ENCODE measurements at regions not wholly inside any gene's neighbourhood (a gene's known extent, or its start where the extent isn't known, plus 50 kb on each side); places are given as distances from the start of the nearest gene placed in this dataset.
"Not testable (repeated sequence)": the region's sequence is repeated elsewhere in the genome, so short reads cannot be mapped to it uniquely, and the experiment has no call there.

DNA sequence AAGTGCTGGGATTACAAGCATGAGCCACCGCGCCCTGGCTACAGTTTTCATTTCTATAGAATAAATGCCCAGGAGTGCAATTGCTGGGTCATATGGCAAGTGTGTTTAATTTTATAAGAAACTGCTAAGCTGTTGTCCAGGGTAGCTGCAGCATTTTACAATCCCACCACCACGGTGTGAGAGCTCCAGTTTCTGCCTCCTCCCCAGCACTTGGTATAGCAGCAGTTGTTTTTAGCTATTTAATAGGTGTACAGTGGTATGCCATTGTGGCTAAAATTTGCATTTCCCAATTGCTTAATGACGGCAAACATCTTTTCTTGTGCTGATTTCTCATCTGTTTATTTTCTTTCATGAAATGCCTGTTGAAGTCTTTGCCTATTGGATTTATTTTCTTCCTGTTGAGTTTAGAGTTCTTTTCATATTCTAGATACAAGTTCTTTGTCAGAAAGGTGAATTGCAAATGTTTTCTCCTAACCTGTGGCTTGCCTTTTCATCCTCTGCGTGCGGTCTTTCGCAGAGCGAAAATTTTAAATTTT, 100.3 kb downstream of the NDFIP1 start:
- Mint-ChIP-seq H3K27ac (ENCODE audit: unreplicated experiment) (no peak overlapping the region), H3K9me3 (ENCODE audit: low read depth, unreplicated experiment) (no peaks in the 10 kb centered on the region), H3K36me3 (ENCODE audit: insufficient read depth, unreplicated experiment) (no peaks in the 10 kb centered on the region), H3K4me1 (ENCODE audit: low read depth, unreplicated experiment) (peaks cover 6% of the 10 kb centered on the region), H3K27me3 (ENCODE audit: unreplicated experiment) (peaks cover 27% of the 10 kb centered on the region), H3K4me3 (ENCODE audit: low read depth, unreplicated experiment) (no peak overlapping the region)
- BruUV-seq (replicated peaks), result no TSS peak
- TF ChIP-seq, protein P1, sequence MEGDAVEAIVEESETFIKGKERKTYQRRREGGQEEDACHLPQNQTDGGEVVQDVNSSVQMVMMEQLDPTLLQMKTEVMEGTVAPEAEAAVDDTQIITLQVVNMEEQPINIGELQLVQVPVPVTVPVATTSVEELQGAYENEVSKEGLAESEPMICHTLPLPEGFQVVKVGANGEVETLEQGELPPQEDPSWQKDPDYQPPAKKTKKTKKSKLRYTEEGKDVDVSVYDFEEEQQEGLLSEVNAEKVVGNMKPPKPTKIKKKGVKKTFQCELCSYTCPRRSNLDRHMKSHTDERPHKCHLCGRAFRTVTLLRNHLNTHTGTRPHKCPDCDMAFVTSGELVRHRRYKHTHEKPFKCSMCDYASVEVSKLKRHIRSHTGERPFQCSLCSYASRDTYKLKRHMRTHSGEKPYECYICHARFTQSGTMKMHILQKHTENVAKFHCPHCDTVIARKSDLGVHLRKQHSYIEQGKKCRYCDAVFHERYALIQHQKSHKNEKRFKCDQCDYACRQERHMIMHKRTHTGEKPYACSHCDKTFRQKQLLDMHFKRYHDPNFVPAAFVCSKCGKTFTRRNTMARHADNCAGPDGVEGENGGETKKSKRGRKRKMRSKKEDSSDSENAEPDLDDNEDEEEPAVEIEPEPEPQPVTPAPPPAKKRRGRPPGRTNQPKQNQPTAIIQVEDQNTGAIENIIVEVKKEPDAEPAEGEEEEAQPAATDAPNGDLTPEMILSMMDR (IDR thresholded peaks at IDR 0.05; ENCODE audit: unreplicated experiment), result no peak
- DNase-seq, result no peak
- intact Hi-C loops (cut with micrococcal nuclease; ENCODE audit: unreplicated experiment), result no loop called here
- CTCF ChIA-PET, result interaction anchor here (0.6 kb wide), 1 partner anchor 131 kb away, joined by 5 read pairs; no protein-coding TSS in a partner anchor

DNA sequence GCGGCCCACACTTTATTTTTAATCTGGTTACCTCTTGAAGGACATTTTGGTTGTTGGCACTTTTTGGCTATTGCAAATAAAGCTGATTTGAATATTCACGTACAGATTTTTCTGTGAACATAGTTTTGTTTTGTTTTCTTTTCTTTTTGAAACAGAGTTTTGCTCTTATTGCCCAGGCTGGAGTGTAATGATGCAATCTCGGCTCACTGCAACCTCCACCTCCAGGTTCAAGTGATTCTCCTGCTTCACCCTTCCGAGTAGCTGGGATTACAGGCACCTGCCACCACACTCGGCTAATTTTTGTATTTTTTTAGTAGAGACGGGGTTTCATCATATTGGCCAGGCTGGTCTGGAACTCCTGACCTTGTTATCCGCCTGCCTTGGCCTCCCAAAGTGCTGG, 99.7 kb downstream of the NDFIP1 start:
- H3K27me3 Mint-ChIP-seq (ENCODE audit: unreplicated experiment), result peaks cover 33% of the 10 kb centered on the region
- H3K4me1 Mint-ChIP-seq (ENCODE audit: low read depth, unreplicated experiment); H3K9me3 Mint-ChIP-seq (ENCODE audit: low read depth, unreplicated experiment); H3K27ac Mint-ChIP-seq (ENCODE audit: unreplicated experiment); H3K4me3 Mint-ChIP-seq (ENCODE audit: low read depth, unreplicated experiment); intact Hi-C loops (cut with micrococcal nuclease; ENCODE audit: unreplicated experiment); H3K36me3 Mint-ChIP-seq (ENCODE audit: insufficient read depth, unreplicated experiment); BruUV-seq (replicated peaks); DNase-seq: not testable (repeated sequence)
- CTCF ChIA-PET, result interaction anchor here (0.6 kb wide), 1 partner anchor 132 kb away, joined by 5 read pairs; no protein-coding TSS in a partner anchor

DNA sequence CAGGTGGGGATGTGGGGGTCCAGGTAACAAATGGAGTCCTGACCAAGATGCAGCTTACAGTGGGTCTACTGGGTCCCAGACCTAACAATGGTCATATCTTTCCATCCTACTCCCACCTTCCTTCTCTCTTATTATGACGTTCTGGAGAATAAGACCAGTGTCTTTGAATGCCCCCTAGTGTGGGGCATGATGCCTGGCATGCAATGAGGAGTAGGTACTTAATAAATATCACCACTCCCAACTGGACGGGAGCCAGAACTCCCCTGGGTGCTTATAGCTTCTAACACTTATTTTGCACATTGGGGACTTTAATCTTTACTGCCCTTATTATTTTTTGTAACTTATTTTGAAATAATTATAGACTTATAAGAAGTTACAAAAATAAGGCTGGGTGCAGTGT, 98.2 kb downstream of the NDFIP1 start:
- CTCF ChIA-PET, result no interaction called here
- DNase-seq, result no peak
- no peak overlapping the region for H3K27ac Mint-ChIP-seq (ENCODE audit: unreplicated experiment)

DNA sequence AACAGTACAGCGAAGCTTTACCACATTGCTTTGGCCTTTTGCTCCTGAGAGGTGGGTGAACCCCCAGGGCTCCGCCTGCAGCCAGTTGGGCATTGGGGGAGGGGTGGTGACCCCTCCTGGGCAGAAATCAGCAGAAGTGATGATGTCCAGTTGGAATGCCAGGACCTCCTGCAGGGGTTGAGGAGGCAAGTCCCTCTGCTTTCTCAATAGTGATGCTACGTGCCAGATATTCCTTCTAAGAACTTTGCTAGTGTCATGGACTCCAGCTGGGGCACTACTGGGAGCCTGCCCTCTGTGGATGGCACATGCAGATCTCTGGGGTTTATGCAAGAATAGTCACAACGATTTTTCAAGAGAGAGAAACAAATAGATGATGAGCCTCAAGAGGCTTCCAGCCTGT, 95.6 kb downstream of the NDFIP1 start:
- Mint-ChIP-seq H3K27ac (ENCODE audit: unreplicated experiment) (no peak overlapping the region), H3K36me3 (ENCODE audit: insufficient read depth, unreplicated experiment) (no peaks in the 10 kb centered on the region), H3K4me1 (ENCODE audit: low read depth, unreplicated experiment) (no peaks in the 10 kb centered on the region), H3K4me3 (ENCODE audit: low read depth, unreplicated experiment) (no peak overlapping the region), H3K27me3 (ENCODE audit: unreplicated experiment) (peaks cover 64% of the 10 kb centered on the region), H3K9me3 (ENCODE audit: low read depth, unreplicated experiment) (no peaks in the 10 kb centered on the region)
- TF ChIP-seq, protein P1 (IDR thresholded peaks at IDR 0.05; ENCODE audit: unreplicated experiment), result no peak
- CTCF ChIA-PET, result no interaction called here
- no peak for DNase-seq
- BruUV-seq (replicated peaks), result no TSS peak
- intact Hi-C loops (cut with micrococcal nuclease; ENCODE audit: unreplicated experiment), result no loop called here

More for the DNA sequence above, 98.2 kb downstream of the NDFIP1 start:
- Mint-ChIP-seq H3K4me3 (ENCODE audit: low read depth, unreplicated experiment) (no peak overlapping the region), H3K9me3 (ENCODE audit: low read depth, unreplicated experiment) (no peaks in the 10 kb centered on the region), H3K36me3 (ENCODE audit: insufficient read depth, unreplicated experiment) (no peaks in the 10 kb centered on the region), H3K27me3 (ENCODE audit: unreplicated experiment) (peaks cover 45% of the 10 kb centered on the region), H3K4me1 (ENCODE audit: low read depth, unreplicated experiment) (peaks cover under 1% of the 10 kb centered on the region)
- no TSS peak for BruUV-seq (replicated peaks)
- TF ChIP-seq, protein P1 (IDR thresholded peaks at IDR 0.05; ENCODE audit: unreplicated experiment), result no peak
- intact Hi-C loops (cut with micrococcal nuclease; ENCODE audit: unreplicated experiment), result no loop called here
